ENCODE measurements at regions not wholly inside any gene's neighbourhood (a gene's known extent, or its start where the extent isn't known, plus 50 kb on each side); places are given as distances from the start of the nearest gene placed in this dataset.

- Histone ChIP-seq H3K9ac (ENCODE audit: low read length) (peak overlapping the region; percentile 6; the same call in 1 of the 2 replicates), H3K9me3 (ENCODE audit: insufficient read depth, low read length) (no peaks in the 10 kb centered on the region), H2AFZ (ENCODE audit: low read depth, low read length) (peak overlapping the region; percentile 96; the same call in 1 of the 2 replicates), H3K36me3 (replicated peaks; ENCODE audit: low read depth, low read length) (no peaks in the 10 kb centered on the region), H3K27ac (ENCODE audit: low read length) (no peak overlapping the region), H3K4me2 (ENCODE audit: low read length) (peak overlapping the region; percentile 80), H3K4me3 (ENCODE audit: low read length) (peak overlapping the region; percentile 71), H4K20me1 (ENCODE audit: insufficient read depth, low read length) (no peaks in the 10 kb centered on the region), H3K27me3 (ENCODE audit: low read depth, low read length) (no peaks in the 10 kb centered on the region), H3K79me2 (ENCODE audit: low read length) (no peaks in the 10 kb centered on the region), H3K4me1 (ENCODE audit: low read length) (peaks cover 5% of the 10 kb centered on the region; the same call in 1 of the 2 replicates)
- TF ChIP-seq CTCF (IDR thresholded peaks at IDR 0.05; ENCODE audit: low read depth, low read length) (peak; percentile 93), EZH2phosphoT487 (IDR thresholded peaks at IDR 0.05; ENCODE audit: low read depth) (no peak)
Observed at GRCh38 chr2:152925547-152926448, 207.4 kb downstream of the ARL6IP6 start.

- peaks cover 5% of the 10 kb centered on the region; the same call in 1 of the 2 replicates for H3K4me1 ChIP-seq (ENCODE audit: low read length)
- H3K79me2 ChIP-seq (ENCODE audit: low read length): no peaks in the 10 kb centered on the region
- no peaks in the 10 kb centered on the region for H4K20me1 ChIP-seq (ENCODE audit: insufficient read depth, low read length)
- no peak overlapping the region for H3K4me2 ChIP-seq (ENCODE audit: low read length)
- no peak overlapping the region for H2AFZ ChIP-seq (ENCODE audit: low read depth, low read length)
- no peaks in the 10 kb centered on the region for H3K36me3 ChIP-seq (replicated peaks; ENCODE audit: low read depth, low read length)
- no peaks in the 10 kb centered on the region for H3K9me3 ChIP-seq (ENCODE audit: insufficient read depth, low read length)
- H3K27ac ChIP-seq (ENCODE audit: low read length): no peak overlapping the region
- no peaks in the 10 kb centered on the region for H3K27me3 ChIP-seq (ENCODE audit: low read depth, low read length)
- TF ChIP-seq CTCF (IDR thresholded peaks at IDR 0.05; ENCODE audit: low read depth, low read length): no peak
- no peak for TF ChIP-seq EZH2phosphoT487 (IDR thresholded peaks at IDR 0.05; ENCODE audit: low read depth)
- no peak overlapping the region for H3K4me3 ChIP-seq (ENCODE audit: low read length)
- no peak overlapping the region for H3K9ac ChIP-seq (ENCODE audit: low read length)
Observed at GRCh38 chr2:152924722-152925121, 206.3 kb downstream of the ARL6IP6 start.

GRCh38 chr2:152924219-152924618 is 205.8 kb downstream of the ARL6IP6 start:
- no peak overlapping the region for H2AFZ ChIP-seq (ENCODE audit: low read depth, low read length)
- no peak overlapping the region for H3K4me3 ChIP-seq (ENCODE audit: low read length)
- H3K4me1 ChIP-seq (ENCODE audit: low read length): peaks cover 5% of the 10 kb centered on the region; the same call in 1 of the 2 replicates
- no peaks in the 10 kb centered on the region for H3K27me3 ChIP-seq (ENCODE audit: low read depth, low read length)
- H3K9me3 ChIP-seq (ENCODE audit: insufficient read depth, low read length): no peaks in the 10 kb centered on the region
- H3K36me3 ChIP-seq (replicated peaks; ENCODE audit: low read depth, low read length): no peaks in the 10 kb centered on the region
- H3K27ac ChIP-seq (ENCODE audit: low read length): no peak overlapping the region
- no peak overlapping the region for H3K4me2 ChIP-seq (ENCODE audit: low read length)
- no peaks in the 10 kb centered on the region for H4K20me1 ChIP-seq (ENCODE audit: insufficient read depth, low read length)
- H3K9ac ChIP-seq (ENCODE audit: low read length): no peak overlapping the region
- TF ChIP-seq CTCF (IDR thresholded peaks at IDR 0.05; ENCODE audit: low read depth, low read length): no peak
- no peak for TF ChIP-seq EZH2phosphoT487 (IDR thresholded peaks at IDR 0.05; ENCODE audit: low read depth)
- H3K79me2 ChIP-seq (ENCODE audit: low read length): no peaks in the 10 kb centered on the region

GRCh38 chr2:152920846-152921245 is 202.4 kb downstream of the ARL6IP6 start:
- Histone ChIP-seq H3K4me2 (ENCODE audit: low read length) (no peak overlapping the region), H2AFZ (ENCODE audit: low read depth, low read length) (no peak overlapping the region), H4K20me1 (ENCODE audit: insufficient read depth, low read length) (no peaks in the 10 kb centered on the region), H3K27me3 (ENCODE audit: low read depth, low read length) (no peaks in the 10 kb centered on the region), H3K4me1 (ENCODE audit: low read length) (peaks cover 5% of the 10 kb centered on the region; the same call in 1 of the 2 replicates), H3K36me3 (replicated peaks; ENCODE audit: low read depth, low read length) (no peaks in the 10 kb centered on the region), H3K9ac (ENCODE audit: low read length) (no peak overlapping the region), H3K4me3 (ENCODE audit: low read length) (no peak overlapping the region), H3K27ac (ENCODE audit: low read length) (no peak overlapping the region), H3K9me3 (ENCODE audit: insufficient read depth, low read length) (no peaks in the 10 kb centered on the region), H3K79me2 (ENCODE audit: low read length) (no peaks in the 10 kb centered on the region)
- no peak for TF ChIP-seq CTCF (IDR thresholded peaks at IDR 0.05; ENCODE audit: low read depth, low read length)
- TF ChIP-seq EZH2phosphoT487 (IDR thresholded peaks at IDR 0.05; ENCODE audit: low read depth): no peak
